ENCODE measurements at regions not wholly inside any gene's neighbourhood (a gene's known extent, or its start where the extent isn't known, plus 50 kb on each side); places are given as distances from the start of the nearest gene placed in this dataset.

- H2BK120ac ChIP-seq (ENCODE audit: low read depth, low read length, poor library complexity, severe bottlenecking), result no peak overlapping the region
- no peaks in the 10 kb centered on the region for H4K20me1 ChIP-seq (ENCODE audit: control insufficient read depth, insufficient read depth, insufficient read length)
- no CpG with 5 or more reads among the region's 4 CpGs for WGBS (ENCODE audit: extremely low coverage, insufficient read length, low lambda C conversion rate)
- no peak overlapping the region for H3K4ac ChIP-seq (ENCODE audit: low read depth, low read length)
- H3K9me3 Mint-ChIP-seq, result no peaks in the 10 kb centered on the region; a peak in 1 of 5 replicates
- DNase-seq, result no peak
- no peaks in the 10 kb centered on the region for H3K27me3 ChIP-seq (ENCODE audit: insufficient read depth, low read length)
- no peaks in the 10 kb centered on the region for H3K27me3 Mint-ChIP-seq (ENCODE audit: low read depth)
- H3K23ac ChIP-seq (ENCODE audit: insufficient read length, low read depth, low read length), result no peak overlapping the region
- peaks cover 23 to 29% of the 10 kb centered on the region in 2 experiments for H3K4me1 Mint-ChIP-seq
- no peak overlapping the region for H3K56ac ChIP-seq (ENCODE audit: insufficient read length, low read depth, low read length)
- no peaks in the 10 kb centered on the region for H3K36me3 Mint-ChIP-seq (ENCODE audit: insufficient read depth in 1 of 3, low read depth in 3 of 3)
- H2BK5ac ChIP-seq (ENCODE audit: insufficient read length, low read length), result no peak overlapping the region
- no peak overlapping the region for H2BK20ac ChIP-seq (ENCODE audit: low read depth, low read length, poor library complexity, severe bottlenecking)
- H3T11ph ChIP-seq (ENCODE audit: low read length), result no peak overlapping the region
- H2AK5ac ChIP-seq (ENCODE audit: insufficient read length, low read length), result no peak overlapping the region
- H4K8ac ChIP-seq (replicated peaks; ENCODE audit: insufficient read length, low read depth, low read length), result no peak overlapping the region
- H3K4me3 Mint-ChIP-seq, result no peak overlapping the region
- TF ChIP-seq, protein P1, sequence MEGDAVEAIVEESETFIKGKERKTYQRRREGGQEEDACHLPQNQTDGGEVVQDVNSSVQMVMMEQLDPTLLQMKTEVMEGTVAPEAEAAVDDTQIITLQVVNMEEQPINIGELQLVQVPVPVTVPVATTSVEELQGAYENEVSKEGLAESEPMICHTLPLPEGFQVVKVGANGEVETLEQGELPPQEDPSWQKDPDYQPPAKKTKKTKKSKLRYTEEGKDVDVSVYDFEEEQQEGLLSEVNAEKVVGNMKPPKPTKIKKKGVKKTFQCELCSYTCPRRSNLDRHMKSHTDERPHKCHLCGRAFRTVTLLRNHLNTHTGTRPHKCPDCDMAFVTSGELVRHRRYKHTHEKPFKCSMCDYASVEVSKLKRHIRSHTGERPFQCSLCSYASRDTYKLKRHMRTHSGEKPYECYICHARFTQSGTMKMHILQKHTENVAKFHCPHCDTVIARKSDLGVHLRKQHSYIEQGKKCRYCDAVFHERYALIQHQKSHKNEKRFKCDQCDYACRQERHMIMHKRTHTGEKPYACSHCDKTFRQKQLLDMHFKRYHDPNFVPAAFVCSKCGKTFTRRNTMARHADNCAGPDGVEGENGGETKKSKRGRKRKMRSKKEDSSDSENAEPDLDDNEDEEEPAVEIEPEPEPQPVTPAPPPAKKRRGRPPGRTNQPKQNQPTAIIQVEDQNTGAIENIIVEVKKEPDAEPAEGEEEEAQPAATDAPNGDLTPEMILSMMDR (conservative IDR thresholded peaks at IDR 0.05), result no peak
- no peak overlapping the region for H3K4me2 ChIP-seq (ENCODE audit: insufficient read depth, insufficient read length, low read length)
- H2AFZ ChIP-seq (ENCODE audit: low read length), result no peak overlapping the region
- H3K79me1 ChIP-seq (ENCODE audit: insufficient read depth, low read depth, low read length, poor library complexity, severe bottlenecking), result no peaks in the 10 kb centered on the region
- no peak overlapping the region for H3K14ac ChIP-seq (ENCODE audit: insufficient read depth, low read length)
- no peaks in the 10 kb centered on the region; the same call in 1 of the 2 replicates for H3K4me1 ChIP-seq (ENCODE audit: insufficient read depth, low read length)
- no peak overlapping the region for H3K27ac ChIP-seq (ENCODE audit: insufficient read length, low read depth, low read length)
- H2BK12ac ChIP-seq (ENCODE audit: insufficient read length, low read depth, low read length), result no peak overlapping the region
- H4K91ac ChIP-seq (ENCODE audit: insufficient read length, low read depth, low read length), result no peak overlapping the region
- no peak overlapping the region for H2BK15ac ChIP-seq (ENCODE audit: low read depth, low read length)
- H3K18ac ChIP-seq (ENCODE audit: insufficient read length, low read depth, low read length), result no peak overlapping the region
- H4K5ac ChIP-seq (ENCODE audit: insufficient read length, low read depth, low read length), result no peak overlapping the region
- no peak overlapping the region for H3K9ac ChIP-seq (ENCODE audit: extremely low read depth, insufficient read length, low read length)
- H3K27ac Mint-ChIP-seq, result no peak overlapping the region
- H3K23me2 ChIP-seq (ENCODE audit: insufficient read length, low read depth, low read length, poor library complexity, severe bottlenecking), result no peaks in the 10 kb centered on the region
- H3K9me3 ChIP-seq (ENCODE audit: control insufficient read depth, low read depth, low read length), result no peaks in the 10 kb centered on the region
- no peaks in the 10 kb centered on the region for H3K79me2 ChIP-seq (ENCODE audit: insufficient read depth, low read length)
Measured at GRCh38 chr6:25018568-25018954, 82.8 kb upstream of the RIPOR2 start.

Data from H9 (cell line).